ENCODE measurements at regions not wholly inside any gene's neighbourhood (a gene's known extent, or its start where the extent isn't known, plus 50 kb on each side); places are given as distances from the start of the nearest gene placed in this dataset.

- DNase-seq (ENCODE audit: low read depth) = peak; percentile 65
Measured at GRCh38 chr12:100675432-100675831, 101.9 kb downstream of the GAS2L3 start.

GRCh38 chr12:100681074-100681473 is 107.6 kb downstream of the GAS2L3 start:
- DNase-seq (ENCODE audit: low read depth) = no peak

DNA sequence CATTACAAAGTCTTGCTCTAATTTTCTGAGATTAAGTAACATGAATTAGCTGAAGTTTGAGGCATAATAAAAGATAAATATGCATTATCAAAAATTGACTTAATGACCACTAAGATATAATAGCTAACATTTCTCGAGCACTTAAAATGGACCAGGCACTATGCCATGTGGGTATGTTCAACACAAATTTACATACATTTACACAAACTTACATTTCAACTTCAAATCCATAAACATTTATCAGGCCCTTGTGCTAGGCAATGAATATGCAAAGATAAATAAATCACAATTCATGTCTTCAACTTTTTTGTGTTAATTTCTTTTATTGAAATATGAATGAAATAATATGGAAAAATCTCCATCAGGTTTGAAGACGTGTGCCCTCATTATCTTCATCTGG is 108.7 kb downstream of the GAS2L3 start:
- no peak for DNase-seq (ENCODE audit: low read depth)

GRCh38 chr12:100687686-100688085 is 106.9 kb upstream of the ANO4 start:
- no peak for DNase-seq (ENCODE audit: low read depth)

DNA sequence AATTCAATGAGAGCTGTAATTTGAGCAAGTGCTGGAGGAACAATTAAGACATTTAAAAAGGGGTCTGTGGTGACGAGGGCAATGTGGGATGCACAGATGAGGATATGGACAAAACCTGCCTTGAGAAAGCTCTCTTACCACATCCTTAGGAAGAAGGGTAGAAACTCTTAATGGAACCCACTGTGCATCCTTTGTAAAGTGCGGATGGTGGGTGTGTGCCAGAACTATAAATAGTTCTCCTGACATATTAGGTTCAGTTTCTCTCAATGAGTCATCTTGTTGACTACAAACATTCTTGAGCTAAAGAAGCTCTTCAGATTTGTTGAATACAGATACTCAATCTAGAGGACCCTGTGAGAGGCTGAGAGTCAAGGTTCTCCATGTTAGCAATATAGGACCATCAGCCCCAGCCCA is 106.1 kb upstream of the ANO4 start:
- DNase-seq (ENCODE audit: low read depth) = peak; percentile 48

DNA sequence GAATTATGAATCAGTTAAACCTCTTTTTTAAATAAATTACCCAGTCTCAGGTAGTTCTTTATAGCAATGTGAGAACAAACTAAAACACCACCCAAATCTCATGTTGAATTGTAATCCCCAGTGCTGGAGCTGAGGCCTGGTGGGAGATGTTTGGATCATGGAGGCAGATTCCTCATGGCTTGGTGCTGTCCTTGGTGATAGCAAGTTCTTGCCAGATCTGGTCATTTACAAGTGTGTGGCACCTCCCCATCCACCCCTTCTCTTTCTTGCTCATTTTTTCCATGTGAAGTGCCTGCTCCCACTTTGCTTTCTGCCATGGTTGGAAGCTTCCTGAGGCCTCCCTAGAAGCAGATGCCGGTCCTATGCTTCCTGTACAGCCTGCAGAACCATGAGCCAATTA is 102.1 kb upstream of the ANO4 start:
- no peak for DNase-seq (ENCODE audit: low read depth)

DNA sequence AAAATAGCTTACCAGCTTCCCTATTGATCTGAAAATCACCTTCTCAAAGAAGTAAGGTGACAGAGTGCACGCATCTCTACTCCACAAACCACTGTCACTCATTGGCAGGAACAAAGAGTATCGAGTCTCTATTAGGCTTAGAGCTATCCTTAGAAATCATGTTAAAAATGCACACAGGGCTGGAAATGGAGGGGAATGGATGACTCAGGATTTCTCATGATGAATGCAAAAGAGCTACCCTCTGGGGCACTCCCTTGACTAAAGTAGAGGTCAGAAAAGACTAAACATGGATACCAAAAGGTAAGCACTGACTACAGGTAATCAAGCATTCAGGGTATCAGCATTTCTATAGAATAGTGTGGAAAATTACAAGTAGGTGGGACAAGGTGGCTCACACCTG is 96.1 kb upstream of the ANO4 start:
- DNase-seq (ENCODE audit: low read depth) = no peak

DNA sequence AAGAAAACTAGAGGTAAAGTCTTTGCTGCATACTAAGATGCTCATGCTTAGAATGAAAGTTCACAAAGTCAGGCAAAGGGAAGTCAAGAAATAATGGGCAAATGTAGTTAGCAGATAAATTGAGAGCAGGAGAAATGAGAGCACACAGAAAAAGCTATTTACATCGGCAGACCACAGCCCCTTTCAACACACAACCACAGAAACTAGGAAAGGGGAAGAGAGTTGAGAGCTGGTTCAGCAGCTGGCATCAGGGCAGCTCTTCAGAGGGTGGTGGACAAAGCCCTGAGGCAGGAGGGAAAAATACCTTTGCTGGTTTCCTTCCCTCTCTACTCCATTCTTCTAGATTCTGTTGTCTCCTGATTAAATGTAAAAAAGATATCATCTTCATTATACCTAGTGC is 95.4 kb upstream of the ANO4 start:
- no peak for DNase-seq (ENCODE audit: low read depth)

GRCh38 chr12:100703337-100703736 is 91.2 kb upstream of the ANO4 start:
- DNase-seq (ENCODE audit: low read depth) = no peak

DNA sequence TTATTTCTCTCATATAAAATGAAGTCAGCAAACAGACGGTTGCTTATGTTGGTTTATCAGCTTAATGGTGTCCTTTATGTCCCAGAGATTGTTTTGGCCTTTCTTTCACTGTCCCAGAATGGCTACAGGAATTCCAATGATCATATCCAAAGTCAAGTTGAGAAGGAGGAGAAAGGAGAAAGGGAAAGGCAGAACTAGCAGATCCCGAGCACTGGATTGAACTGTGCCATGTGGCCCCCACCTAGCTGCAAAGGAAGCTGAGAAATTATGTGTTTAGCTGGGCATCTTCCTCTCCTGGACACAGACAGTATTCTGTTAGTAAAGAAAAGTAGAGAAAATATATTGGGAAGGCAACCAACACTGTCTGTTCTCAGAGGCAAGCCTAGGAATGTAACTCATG is 90.7 kb upstream of the ANO4 start:
- no peak for DNase-seq (ENCODE audit: low read depth)

DNA sequence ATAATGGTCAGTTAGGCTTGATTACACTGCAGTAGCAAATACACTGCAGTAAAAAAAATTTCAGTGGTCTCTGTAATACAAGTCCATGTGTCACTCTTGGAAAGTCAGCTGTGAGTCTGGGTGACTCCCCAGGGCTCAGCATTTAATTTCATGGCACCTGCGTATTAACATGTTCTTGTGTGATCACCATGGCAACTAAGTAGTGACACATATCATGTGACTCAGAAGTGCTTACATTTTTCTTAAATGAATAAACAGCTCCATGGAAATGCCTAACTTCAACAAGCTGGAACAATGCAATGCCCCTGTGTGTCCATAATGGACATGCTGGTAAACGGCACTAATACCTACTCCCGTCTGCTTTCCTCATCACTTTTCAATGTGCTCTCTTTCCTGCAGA is 88.5 kb upstream of the ANO4 start:
- peak; percentile 94 for DNase-seq (ENCODE audit: low read depth)

- DNase-seq (ENCODE audit: low read depth) = no peak
Measured at GRCh38 chr12:100708591-100708990, 86.0 kb upstream of the ANO4 start.

DNA sequence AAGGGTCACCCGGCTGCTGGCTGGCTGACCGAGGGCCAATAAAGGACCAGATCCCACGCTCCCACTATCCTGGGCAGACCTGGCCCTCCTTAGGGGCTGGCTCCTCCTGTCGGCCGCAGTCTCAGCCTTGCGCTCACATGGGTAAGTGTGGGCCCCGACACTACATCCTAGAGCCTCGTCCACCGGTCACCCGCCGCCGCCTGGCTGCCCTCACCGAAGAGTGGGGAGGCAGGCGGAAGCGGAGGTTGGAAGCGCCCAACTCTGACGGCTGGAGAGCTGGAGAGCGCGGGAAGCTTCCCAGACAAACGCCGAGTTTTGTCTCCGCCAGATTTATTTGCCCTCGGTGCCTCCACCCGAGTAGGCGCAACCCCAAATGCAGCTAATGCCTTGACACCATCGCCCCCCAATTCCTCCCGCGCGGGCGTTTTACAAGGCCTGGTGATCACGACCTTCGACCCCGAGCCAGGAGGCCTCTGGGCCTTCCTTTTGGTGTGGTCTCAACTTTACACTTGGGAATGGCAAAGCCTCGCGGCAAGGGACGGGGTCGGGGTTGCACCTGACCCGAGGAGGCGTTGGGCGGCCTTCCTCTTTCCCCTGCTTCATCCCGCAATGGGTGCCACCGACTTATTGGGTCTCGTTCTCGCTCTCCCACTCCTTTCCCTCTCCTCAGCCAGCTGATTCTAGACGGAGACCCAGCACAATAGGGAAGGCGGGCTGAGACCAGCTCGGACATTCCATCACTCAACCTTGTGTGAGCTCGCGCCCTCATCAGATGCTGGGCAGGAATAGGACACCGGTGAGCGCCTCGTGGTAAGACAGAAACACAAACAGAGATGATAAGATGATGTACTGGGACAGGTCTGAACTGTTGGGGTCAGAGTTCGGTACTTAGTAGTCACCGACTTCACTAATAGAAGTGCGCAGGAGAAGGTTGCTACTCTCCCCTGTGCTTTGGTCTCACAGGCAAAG is 78.3 kb upstream of the ANO4 start:
- no peak for DNase-seq (ENCODE audit: low read depth)

DNA sequence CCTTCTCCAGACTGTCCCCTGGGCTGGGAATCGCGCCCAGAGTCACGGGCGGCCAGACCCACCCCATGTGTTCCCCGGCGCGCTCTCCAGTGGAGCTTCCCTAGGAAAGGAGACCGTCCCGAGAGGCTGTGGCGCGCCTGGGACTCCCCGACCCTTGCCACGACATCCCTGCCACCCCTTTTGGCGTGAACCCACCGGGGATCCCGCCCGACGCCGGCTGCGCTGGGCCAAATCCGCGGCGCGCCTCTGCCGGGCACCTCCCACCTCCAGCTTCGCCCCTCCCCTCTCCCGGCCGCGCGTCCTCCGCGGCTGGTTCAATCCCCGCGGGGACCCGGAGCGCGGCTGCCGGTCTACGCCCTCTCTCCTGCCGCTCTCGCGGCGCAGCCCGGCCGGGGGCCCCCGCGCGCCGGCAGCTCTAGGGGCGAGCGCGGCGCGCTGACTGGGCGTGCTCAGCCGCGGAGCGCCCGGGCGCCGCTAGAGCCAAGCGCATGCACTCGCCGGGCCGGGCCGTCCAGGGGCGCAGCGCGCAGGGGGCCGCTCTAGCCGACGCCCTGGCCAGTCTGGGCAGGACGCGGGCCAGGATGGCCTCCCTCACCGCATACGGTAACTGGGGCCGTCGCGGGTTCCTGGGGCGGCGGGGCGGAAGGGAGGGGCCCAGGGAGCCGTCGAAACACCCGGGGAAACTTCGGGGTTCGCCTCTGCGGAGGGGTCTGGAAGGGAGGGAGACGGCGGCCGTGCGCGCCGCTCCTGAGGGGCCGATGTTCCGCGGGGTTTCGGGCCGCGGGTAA is 77.4 kb upstream of the ANO4 start:
- no peak for DNase-seq (ENCODE audit: low read depth)

DNA sequence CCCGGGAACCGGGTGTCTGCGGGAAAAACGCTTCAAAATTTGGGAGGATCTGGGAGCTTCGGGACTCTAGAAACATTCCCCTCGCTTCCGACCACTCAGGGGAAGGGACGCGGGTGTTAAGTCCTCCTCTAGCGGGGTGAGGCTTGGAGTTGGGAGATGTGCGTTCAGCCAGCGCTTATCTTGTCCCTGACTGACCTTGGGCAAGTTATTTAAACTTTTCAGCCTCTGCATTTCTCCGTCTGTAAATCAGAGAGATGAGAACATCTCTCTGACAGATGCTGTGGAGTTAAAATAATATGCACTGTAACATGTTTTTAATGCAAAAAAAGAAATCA is 76.9 kb upstream of the ANO4 start:
- no peak for DNase-seq (ENCODE audit: low read depth)

DNA sequence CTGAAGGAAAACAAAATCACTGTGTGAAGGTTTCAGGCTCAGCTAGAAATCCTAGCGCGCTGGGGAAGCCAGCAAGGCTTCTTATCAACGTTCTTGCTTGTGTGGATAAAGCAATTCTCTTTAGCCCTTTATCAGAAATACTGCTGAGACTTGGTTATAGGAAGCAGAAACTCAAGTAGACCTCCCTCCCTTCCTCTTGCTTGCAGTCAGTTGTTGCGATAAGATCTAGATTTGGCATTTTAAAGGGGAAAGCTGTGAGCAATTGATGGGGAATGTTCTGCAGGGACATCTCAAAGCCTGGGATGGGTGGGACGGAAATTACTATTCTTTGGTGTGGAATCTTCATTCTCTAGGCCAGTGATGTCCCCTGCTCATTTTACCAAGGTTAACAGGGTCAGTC is 76.4 kb upstream of the ANO4 start:
- peak; percentile 32 for DNase-seq (ENCODE audit: low read depth)

DNA sequence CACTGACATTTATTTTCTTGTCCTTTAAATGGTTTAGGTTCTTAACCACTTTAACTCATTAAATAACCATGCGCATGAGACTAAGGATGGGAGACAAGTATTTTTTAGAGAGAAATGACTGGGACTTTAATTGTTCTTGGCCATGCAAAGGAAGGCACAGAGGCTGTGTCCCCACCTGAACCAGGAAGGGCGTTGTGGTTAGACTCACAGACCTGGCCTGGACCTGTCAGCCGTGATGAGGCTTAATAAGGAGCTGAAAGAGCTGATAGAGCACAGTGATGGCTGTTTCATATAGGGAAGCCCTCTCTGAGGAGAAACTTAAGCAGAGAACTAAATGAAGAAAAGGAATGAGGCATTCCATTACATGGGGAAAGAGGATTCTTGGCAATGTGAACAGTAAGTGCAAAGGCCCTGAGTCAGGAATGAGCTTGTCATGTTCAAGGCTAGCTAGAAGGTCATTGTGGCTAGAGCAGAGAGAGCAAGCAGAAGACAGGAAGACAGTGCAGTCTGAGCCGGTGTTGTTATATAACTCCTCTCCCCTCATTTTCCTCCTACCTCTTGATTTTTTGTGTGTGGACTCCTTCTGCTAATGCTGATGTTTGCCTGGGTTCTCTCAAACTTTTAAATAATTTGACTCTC is 74.4 kb upstream of the ANO4 start:
- no peak for DNase-seq (ENCODE audit: low read depth)

- no peak for DNase-seq (ENCODE audit: low read depth)
Measured at GRCh38 chr12:100721169-100721568, 73.4 kb upstream of the ANO4 start.

DNA sequence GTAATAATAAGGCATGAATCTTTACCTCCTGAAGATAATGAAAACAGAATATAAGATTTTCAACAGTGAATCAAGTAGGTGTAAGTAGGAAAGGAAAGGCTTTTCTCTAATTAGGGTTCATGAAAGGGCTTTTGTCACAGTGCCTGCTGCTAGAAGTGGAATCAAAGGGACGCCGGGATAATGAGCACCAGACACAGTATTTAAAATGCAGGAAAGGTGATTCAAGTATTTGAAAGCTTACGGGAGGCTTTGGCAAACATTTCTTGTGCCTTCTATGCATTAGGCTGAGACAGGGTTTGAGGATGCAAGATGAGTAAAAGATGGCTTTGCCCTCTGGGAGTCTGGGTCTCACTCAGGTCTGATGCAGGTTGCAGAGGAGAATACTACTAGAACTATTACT is 70.5 kb upstream of the ANO4 start:
- no peak for DNase-seq (ENCODE audit: low read depth)

DNA sequence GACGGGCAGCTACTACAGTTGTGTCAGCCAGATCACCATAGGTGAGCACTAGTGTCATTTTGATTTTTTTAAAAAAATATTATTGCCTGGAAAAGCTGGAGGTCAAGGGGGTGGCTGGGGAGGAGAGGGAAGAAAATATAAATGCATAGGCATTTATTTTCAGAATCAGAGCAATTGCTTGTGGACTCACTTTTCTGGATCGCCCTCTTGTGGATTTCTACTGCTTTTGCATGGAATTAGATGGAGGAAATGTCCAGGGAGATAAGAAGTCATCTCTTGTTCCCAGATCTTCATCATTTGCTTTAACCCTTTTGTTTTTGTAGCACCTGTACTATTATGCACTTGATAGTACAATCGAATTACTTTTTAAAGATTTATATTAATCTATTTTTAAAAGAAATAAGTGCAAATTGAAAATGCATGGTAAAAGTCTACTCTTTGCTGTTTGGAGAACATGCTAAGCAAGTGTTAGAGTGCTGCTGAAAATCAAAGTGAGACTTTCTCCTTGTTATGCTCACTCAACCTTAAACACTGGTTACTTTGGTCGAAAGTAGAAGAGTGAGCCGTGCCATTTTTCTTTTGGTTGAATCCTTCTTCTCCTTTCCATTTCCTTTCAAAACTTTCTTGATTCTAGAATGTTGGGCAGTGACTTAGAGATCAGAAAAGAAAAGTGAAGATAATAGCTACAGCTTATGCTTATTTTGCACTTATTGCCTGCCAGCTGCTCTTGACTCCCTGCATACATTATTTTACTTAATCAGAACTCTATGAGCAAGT is 60.6 kb upstream of the ANO4 start:
- peak; percentile 30 for DNase-seq (ENCODE audit: low read depth)

DNA sequence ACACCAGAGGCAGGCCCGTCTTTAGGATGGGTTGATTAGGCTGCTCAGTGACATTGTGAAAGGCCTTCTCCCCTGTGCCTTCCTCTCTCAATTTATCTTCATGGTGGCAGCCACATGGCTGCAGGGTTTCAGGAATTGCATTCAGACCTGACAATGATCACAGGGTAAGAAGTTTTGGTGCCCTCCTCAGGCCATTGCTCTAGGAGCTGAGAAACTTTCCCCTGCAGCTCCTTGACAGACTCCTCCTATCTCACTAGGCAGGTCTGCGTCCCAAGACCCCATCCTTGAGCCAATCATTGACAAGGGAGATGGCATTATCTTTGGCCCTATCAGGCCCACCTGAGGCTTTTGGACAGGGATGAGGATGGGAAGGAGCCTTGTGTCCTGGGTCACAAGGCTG is 57.4 kb upstream of the ANO4 start:
- no peak for DNase-seq (ENCODE audit: low read depth)

DNA sequence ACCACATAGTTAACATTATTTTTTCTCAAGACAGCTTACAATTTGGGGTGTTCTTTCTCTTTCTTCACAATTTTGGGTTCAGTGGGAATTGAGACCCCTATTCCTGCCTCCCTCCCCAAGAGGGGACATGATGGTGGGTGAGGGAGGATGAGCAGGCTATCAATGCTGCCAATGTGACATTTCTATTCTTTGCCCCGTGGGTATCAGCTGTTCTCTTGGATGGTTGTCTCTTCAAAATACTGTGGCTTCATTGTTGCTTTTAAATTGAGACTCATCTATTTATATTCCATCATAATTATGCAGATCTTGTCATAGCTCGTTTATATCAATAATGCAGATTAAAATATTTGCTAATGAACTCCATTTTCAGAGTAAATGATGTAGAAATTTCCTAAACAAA is 56.5 kb upstream of the ANO4 start:
- no peak for DNase-seq (ENCODE audit: low read depth)
